GM10248 (cell line): ENCODE measurements at regions not wholly inside any gene's neighbourhood (a gene's known extent, or its start where the extent isn't known, plus 50 kb on each side); places are given as distances from the start of the nearest gene placed in this dataset.

ENCODE experiments used
- CTCF ChIA-PET: fragments of 300-600 bp; sonication (Branson Sonifier 250); formaldehyde crosslinking; extraction: SDS; loops from one replicate; lab custom pipeline; 2021; ENCODE audit warnings: antibody characterized with exemption; lab: Yijun Ruan, JAX
- POLR2A ChIA-PET: fragments of 350-650 bp; sonication (Branson Sonifier 250); formaldehyde crosslinking; extraction: SDS; loops from one replicate; lab custom pipeline; 2020; ENCODE audit warnings: antibody characterized with exemption; lab: Yijun Ruan, JAX
- DNase-seq: peaks from one replicate; pipeline ENCODE4 v3.0.0; 2012; ENCODE audit errors: extremely low spot score
- CTCF ChIP-seq: IDR thresholded peaks from 2 replicates; pipeline ENCODE4 v1.5.1; 2012; ENCODE audit warnings: mild to moderate bottlenecking, low read depth; ENCODE audit errors: extremely low read depth, missing control alignments, control extremely low read depth

GRCh38 chr4:126448086-126448845 is 1133.5 kb downstream of the FAT4 start:
- DNase-seq: no peak
- ChIA-PET CTCF (no interaction called here), POLR2A (no interaction called here)
- TF ChIP-seq CTCF: no peak

- TF ChIP-seq CTCF: no peak
- POLR2A ChIA-PET: no interaction called here
- CTCF ChIA-PET: no interaction called here
- no peak for DNase-seq
These were observed 1136.6 kb downstream of the FAT4 start for GRCh38 chr4:126451237-126451873.

GRCh38 chr4:126455865-126456264 is 1141.1 kb downstream of the FAT4 start:
- TF ChIP-seq CTCF: no peak
- ChIA-PET CTCF (interaction anchor here (1.4 kb wide), 2 partner anchors 16 to 19 kb away, joined by 3 read pairs; no protein-coding TSS in a partner anchor), POLR2A (no interaction called here)
- DNase-seq: no peak

- CTCF ChIA-PET: no interaction called here
- POLR2A ChIA-PET: no interaction called here
- DNase-seq: no peak
These were observed 1144.2 kb downstream of the FAT4 start for GRCh38 chr4:126458993-126459392.

GRCh38 chr4:126465341-126465740 is 1150.6 kb downstream of the FAT4 start:
- ChIA-PET CTCF (no interaction called here), POLR2A (no interaction called here)
- no peak for TF ChIP-seq CTCF
- no peak for DNase-seq

More at GRCh38 chr4:126458993-126459392, 1144.2 kb downstream of the FAT4 start:
- no peak for TF ChIP-seq CTCF

- ChIA-PET POLR2A (no interaction called here), CTCF (no interaction called here)
- no peak for TF ChIP-seq CTCF
- no peak for DNase-seq
These were observed 1152.1 kb downstream of the FAT4 start for GRCh38 chr4:126466848-126467247.
